PC-9 (cell line): ENCODE measurements at regions not wholly inside any gene's neighbourhood (a gene's known extent, or its start where the extent isn't known, plus 50 kb on each side); places are given as distances from the start of the nearest gene placed in this dataset.
"Not testable (repeated sequence)": the region's sequence is repeated elsewhere in the genome, so short reads cannot be mapped to it uniquely, and the experiment has no call there.

Experiments
- BruUV-seq: library from RNA; stranded (reverse); fragments of 400-500 nt; replicated peaks from 2 replicates; lab custom pipeline; 2021; lab: Mats Ljungman, UMichigan
- CTCF ChIA-PET: fragments of 300-600 bp; sonication (Branson Sonifier 250); formaldehyde crosslinking; loops from one replicate; lab custom pipeline; 2022; ENCODE audit warnings: antibody characterized with exemption; lab: Charles Lee
- POLR2A ChIA-PET: fragments of 300-600 bp; sonication (Branson Sonifier 250); formaldehyde crosslinking; loops from one replicate; lab custom pipeline; 2022; ENCODE audit warnings: antibody characterized with exemption; ENCODE audit not compliant: unreplicated experiment; lab: Charles Lee
- DNase-seq, 2 experiments: peaks; one replicate each; pipeline versions ENCODE4 v3.0.0 to v3.0.0-alpha.2; 2015 to 2022; ENCODE audit warnings: mixed read lengths in 1 of 2
- H2AFZ ChIP-seq: fragments of 200-600 bp; sonication (generic); 2 replicates; pipeline ENCODE4 v1.8.1; 2017; ENCODE audit warnings: antibody characterized with exemption
- H3F3A ChIP-seq: fragments of 200-600 bp; sonication (generic); 2 replicates; pipeline ENCODE4 v1.8.1; 2017; ENCODE audit warnings: antibody characterized with exemption, mild to moderate bottlenecking, low read depth; ENCODE audit not compliant: insufficient read depth
- H3K27ac ChIP-seq: fragments of 200-600 bp; sonication (generic); 2 replicates; pipeline ENCODE4 v1.6.1; 2016; ENCODE audit warnings: mixed run types
- H3K27me3 ChIP-seq: fragments of 200-600 bp; sonication (generic); 2 replicates; pipeline ENCODE4 v1.6.1; 2016; ENCODE audit warnings: low read depth, mixed run types; ENCODE audit not compliant: insufficient read depth
- H3K36me3 ChIP-seq: fragments of 200-600 bp; sonication (generic); 2 replicates; pipeline ENCODE4 v1.6.1; 2016; ENCODE audit warnings: low read depth, mixed run types
- H3K4me1 ChIP-seq: fragments of 200-600 bp; sonication (generic); replicated peaks from 2 replicates; pipeline ENCODE4 v1.6.1; 2016; ENCODE audit warnings: mixed run types; ENCODE audit not compliant: insufficient read depth
- H3K4me2 ChIP-seq: fragments of 200-600 bp; sonication (generic); 2 replicates; pipeline ENCODE4 v1.6.1; 2017; ENCODE audit warnings: mixed run types
- H3K4me3 ChIP-seq: fragments of 200-600 bp; sonication (generic); 2 replicates; pipeline ENCODE4 v1.6.1; 2016; ENCODE audit warnings: mixed run types
- H3K79me2 ChIP-seq: fragments of 200-600 bp; sonication (generic); 2 replicates; pipeline ENCODE4 v1.6.1; 2017; ENCODE audit warnings: low read depth, mixed run types
- H3K9me2 ChIP-seq: fragments of 200-600 bp; sonication (generic); 2 replicates; pipeline ENCODE4 v1.8.1; 2017; ENCODE audit warnings: mild to moderate bottlenecking; ENCODE audit not compliant: insufficient read depth
- H3K9me3 ChIP-seq: fragments of 200-600 bp; sonication (generic); 2 replicates; pipeline ENCODE4 v1.8.1; 2016; ENCODE audit warnings: low read depth; ENCODE audit not compliant: insufficient read depth
- H4K20me1 ChIP-seq: fragments of 200-600 bp; sonication (generic); 2 replicates; pipeline ENCODE4 v1.8.1; 2017; ENCODE audit not compliant: insufficient read depth
- CTCF ChIP-seq: fragments of 200-600 bp; sonication (generic); conservative IDR thresholded peaks from 2 replicates; pipeline ENCODE4 v1.6.1; 2017; ENCODE audit warnings: mixed run types, antibody characterized with exemption, mild to moderate bottlenecking, moderate library complexity
- EZH2 ChIP-seq: fragments of 200-600 bp; sonication (generic); IDR thresholded peaks from 2 replicates; pipeline ENCODE4 v1.8.0; 2017; ENCODE audit warnings: antibody characterized with exemption, low read depth
- intact Hi-C: fragments of 100-400 bp; cut with micrococcal nuclease; formaldehyde crosslinking; loops from one replicate; pipeline ENCODE4 v1.10.0; 2022; ENCODE audit not compliant: unreplicated experiment

GRCh38 chr14:56452940-56453339, 126.7 kb upstream of the TMEM260 start:
- Histone ChIP-seq H3K27ac (no peak overlapping the region), H4K20me1 (no peaks in the 10 kb centered on the region), H3K27me3 (0 out of 2 replicates have a peak, but pooled peaks cover under 1% of the 10 kb centered on the region), H3K4me2 (no peak overlapping the region), H3K4me1 (no peaks in the 10 kb centered on the region), H2AFZ (no peak overlapping the region), H3K9me2 (no peaks in the 10 kb centered on the region), H3F3A (no peaks in the 10 kb centered on the region), H3K79me2 (no peaks in the 10 kb centered on the region), H3K9me3 (no peaks in the 10 kb centered on the region), H3K36me3 (no peaks in the 10 kb centered on the region), H3K4me3 (no peak overlapping the region)
- TF ChIP-seq CTCF: no peak
- TF ChIP-seq EZH2: no peak
- DNase-seq: no peak
- BruUV-seq: no TSS peak
- POLR2A ChIA-PET: no interaction called here
- intact Hi-C loops: no loop called here
- CTCF ChIA-PET: no interaction called here

- H3K4me2 ChIP-seq, H3K4me3 ChIP-seq, H3K36me3 ChIP-seq, H4K20me1 ChIP-seq, intact Hi-C loops, H3F3A ChIP-seq, H3K27me3 ChIP-seq, H3K4me1 ChIP-seq, DNase-seq, BruUV-seq, H2AFZ ChIP-seq, POLR2A ChIA-PET, H3K27ac ChIP-seq, CTCF ChIA-PET, H3K9me3 ChIP-seq, H3K79me2 ChIP-seq, H3K9me2 ChIP-seq: not testable (repeated sequence)
Measured at GRCh38 chr14:56454680-56455079, 124.9 kb upstream of the TMEM260 start.

- DNase-seq: no peak
- no peaks in the 10 kb centered on the region for H3K9me3 ChIP-seq
- H3K9me2 ChIP-seq: no peaks in the 10 kb centered on the region
- H3K36me3 ChIP-seq: no peaks in the 10 kb centered on the region
- H3K27me3 ChIP-seq: no peaks in the 10 kb centered on the region
- H3K4me3 ChIP-seq: no peak overlapping the region
- H4K20me1 ChIP-seq: no peaks in the 10 kb centered on the region
- H3K27ac ChIP-seq: no peak overlapping the region
- TF ChIP-seq EZH2 (no peak), CTCF (no peak)
- no peak overlapping the region for H2AFZ ChIP-seq
- no peaks in the 10 kb centered on the region for H3K4me1 ChIP-seq
- ChIA-PET POLR2A (interaction anchor here (0.6 kb wide), 1 partner anchor 1022 kb away, joined by 5 read pairs; no protein-coding TSS in a partner anchor), CTCF (no interaction called here)
- H3F3A ChIP-seq: no peaks in the 10 kb centered on the region
- BruUV-seq: no TSS peak
- intact Hi-C loops: no loop called here
- H3K79me2 ChIP-seq: no peaks in the 10 kb centered on the region
- H3K4me2 ChIP-seq: no peak overlapping the region
Measured at GRCh38 chr14:56460469-56460868, 119.1 kb upstream of the TMEM260 start.
